GF-D8 (cell line): ENCODE measurements at regions not wholly inside any gene's neighbourhood (a gene's known extent, or its start where the extent isn't known, plus 50 kb on each side); places are given as distances from the start of the nearest gene placed in this dataset.
"Not testable (repeated sequence)": the region's sequence is repeated elsewhere in the genome, so short reads cannot be mapped to it uniquely, and the experiment has no call there.

Source experiments
- DNase-seq: peaks from one replicate; lab custom pipeline; 2025; lab: John Stamatoyannopoulos, UW

GRCh38 chr3:181920409-181920808, 208.7 kb downstream of the SOX2 start:
- DNase-seq: no peak

- DNase-seq: no peak
Observed at GRCh38 chr3:181921220-181921619, 209.5 kb downstream of the SOX2 start.

GRCh38 chr3:181925841-181926240, 214.1 kb downstream of the SOX2 start:
- DNase-seq: not testable (repeated sequence)

- DNase-seq: no peak
Observed at GRCh38 chr3:181929501-181929900, 217.8 kb downstream of the SOX2 start.

GRCh38 chr3:181930105-181930504, 218.4 kb downstream of the SOX2 start:
- DNase-seq: no peak

GRCh38 chr3:181932039-181932438, 220.3 kb downstream of the SOX2 start:
- no peak for DNase-seq

GRCh38 chr3:181933052-181933618, 221.4 kb downstream of the SOX2 start:
- DNase-seq: no peak

GRCh38 chr3:181935915-181936314, 224.2 kb downstream of the SOX2 start:
- DNase-seq: no peak

GRCh38 chr3:181936774-181937173, 225.0 kb downstream of the SOX2 start:
- DNase-seq: no peak

GRCh38 chr3:181938580-181938979, 226.9 kb downstream of the SOX2 start:
- not testable (repeated sequence) for DNase-seq

- no peak for DNase-seq
Observed at GRCh38 chr3:181940703-181941102, 229.0 kb downstream of the SOX2 start.

GRCh38 chr3:181941250-181941649, 229.5 kb downstream of the SOX2 start:
- no peak for DNase-seq

GRCh38 chr3:181943285-181943684, 231.6 kb downstream of the SOX2 start:
- no peak for DNase-seq

GRCh38 chr3:181947606-181948005, 235.9 kb downstream of the SOX2 start:
- no peak for DNase-seq

- no peak for DNase-seq
Observed at GRCh38 chr3:181948286-181948685, 236.6 kb downstream of the SOX2 start.

GRCh38 chr3:181952221-181952620, 240.5 kb downstream of the SOX2 start:
- DNase-seq: no peak

- no peak for DNase-seq
Observed at GRCh38 chr3:181952929-181953328, 241.2 kb downstream of the SOX2 start.

GRCh38 chr3:181955566-181955965, 243.8 kb downstream of the SOX2 start:
- no peak for DNase-seq

- DNase-seq: no peak
Observed at GRCh38 chr3:181956122-181956521, 244.4 kb downstream of the SOX2 start.

GRCh38 chr3:181966393-181966792, 254.7 kb downstream of the SOX2 start:
- DNase-seq: no peak

- DNase-seq: no peak
Observed at GRCh38 chr3:181969925-181970324, 258.2 kb downstream of the SOX2 start.

- no peak for DNase-seq
Observed at GRCh38 chr3:181971424-181971823, 259.7 kb downstream of the SOX2 start.

GRCh38 chr3:181974198-181974597, 262.5 kb downstream of the SOX2 start:
- no peak for DNase-seq

GRCh38 chr3:181976526-181976925, 264.8 kb downstream of the SOX2 start:
- no peak for DNase-seq

GRCh38 chr3:181985386-181985785, 273.7 kb downstream of the SOX2 start:
- no peak for DNase-seq
